M059J (cell line): ENCODE measurements at regions not wholly inside any gene's neighbourhood (a gene's known extent, or its start where the extent isn't known, plus 50 kb on each side); places are given as distances from the start of the nearest gene placed in this dataset.
A peak's percentile ranks its signal among the peaks of the same experiment; 100 is the strongest.

ENCODE experiments used
- DNase-seq: peaks from one replicate; pipeline ENCODE4 v3.0.0-alpha.2; 2012; ENCODE audit warnings: low read depth

GRCh38 chr1:193806079-193807048 lies 620.0 kb upstream of the B3GALT2 start:
- no peak for DNase-seq

GRCh38 chr1:193799948-193800690 lies 613.7 kb upstream of the B3GALT2 start:
- DNase-seq, result peak; percentile 49

- no peak for DNase-seq
Observed at GRCh38 chr1:193799371-193799770, 613.0 kb upstream of the B3GALT2 start.

GRCh38 chr1:193794239-193794638 lies 607.8 kb upstream of the B3GALT2 start:
- DNase-seq, result peak; percentile 7

- DNase-seq, result no peak
Observed at GRCh38 chr1:193791746-193792145, 605.3 kb upstream of the B3GALT2 start.

GRCh38 chr1:193787061-193787460 lies 600.6 kb upstream of the B3GALT2 start:
- DNase-seq, result no peak

DNA sequence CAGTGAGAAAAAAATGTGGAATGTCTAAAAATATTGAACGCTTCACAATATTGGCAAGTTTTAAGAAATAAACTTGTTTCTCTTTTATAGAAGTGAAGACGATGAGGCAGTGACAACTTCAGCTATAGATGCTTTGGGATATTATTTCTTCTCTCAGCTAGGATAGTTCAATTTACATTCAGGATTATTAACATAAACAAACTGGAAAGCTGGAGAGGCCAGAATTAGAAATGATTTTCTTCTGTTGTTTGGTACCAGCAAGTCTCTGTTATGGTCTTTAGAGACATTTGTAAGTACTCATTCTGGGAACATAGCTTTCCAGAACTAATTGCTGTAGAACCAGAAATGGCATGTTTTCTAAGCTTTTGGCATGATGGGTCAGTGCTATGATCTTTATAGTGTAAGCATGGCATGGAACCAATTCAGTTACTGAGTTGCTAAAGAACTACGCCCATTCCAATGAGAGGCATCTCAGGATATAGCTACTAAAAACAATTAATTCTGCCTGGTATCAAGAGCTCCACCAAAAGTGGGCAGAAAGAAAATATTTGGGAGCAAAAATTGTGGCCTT lies 599.5 kb upstream of the B3GALT2 start:
- no peak for DNase-seq

- DNase-seq, result no peak
Observed at GRCh38 chr1:193774536-193775323, 588.3 kb upstream of the B3GALT2 start.

- DNase-seq, result no peak
Observed at GRCh38 chr1:193771596-193771995, 585.2 kb upstream of the B3GALT2 start.

DNA sequence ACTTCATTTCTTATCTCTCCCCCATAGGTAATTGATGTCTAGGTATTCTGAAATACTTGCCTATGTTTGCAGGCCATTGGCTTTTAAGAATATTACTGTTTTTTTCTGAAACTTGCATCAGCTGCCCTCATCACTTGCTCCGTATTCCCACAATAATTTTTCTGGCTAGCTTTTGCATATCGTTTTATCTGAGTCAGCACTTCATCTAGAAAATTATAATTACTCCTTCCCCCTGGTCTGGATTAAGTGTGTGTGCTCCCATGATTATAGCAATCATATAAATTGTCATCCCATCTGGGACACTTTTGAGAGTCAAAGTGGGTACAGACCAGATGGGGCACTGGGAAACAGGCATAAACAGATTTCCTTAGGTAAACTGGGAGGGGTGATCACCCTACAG lies 583.2 kb upstream of the B3GALT2 start:
- DNase-seq, result no peak

- peak; percentile 29 for DNase-seq
Observed at GRCh38 chr1:193767886-193768285, 581.5 kb upstream of the B3GALT2 start.

- no peak for DNase-seq
Observed at GRCh38 chr1:193766329-193766728, 579.9 kb upstream of the B3GALT2 start.

DNA sequence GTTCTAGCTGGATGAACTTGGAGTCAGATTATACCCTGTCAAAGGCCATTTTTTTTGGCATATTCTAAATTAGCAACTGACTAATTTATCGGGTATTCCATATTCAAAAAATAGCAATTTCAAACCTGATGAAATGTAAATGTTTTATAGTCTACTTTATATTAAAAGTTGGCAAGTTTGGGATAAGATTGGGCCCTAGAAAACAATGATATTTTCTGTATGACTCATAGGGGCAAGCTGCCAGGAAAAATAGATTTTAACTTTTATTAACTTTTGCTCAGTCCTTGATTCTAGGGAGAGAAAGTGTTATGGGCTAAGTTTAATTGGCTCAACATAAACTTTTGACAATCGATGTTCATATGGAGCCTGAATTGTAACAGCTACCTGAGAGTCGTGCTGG lies 576.9 kb upstream of the B3GALT2 start:
- DNase-seq, result peak; percentile 23

GRCh38 chr1:193762236-193762635 lies 575.8 kb upstream of the B3GALT2 start:
- no peak for DNase-seq

- DNase-seq, result no peak
Observed at GRCh38 chr1:193755441-193755840, 569.0 kb upstream of the B3GALT2 start.

DNA sequence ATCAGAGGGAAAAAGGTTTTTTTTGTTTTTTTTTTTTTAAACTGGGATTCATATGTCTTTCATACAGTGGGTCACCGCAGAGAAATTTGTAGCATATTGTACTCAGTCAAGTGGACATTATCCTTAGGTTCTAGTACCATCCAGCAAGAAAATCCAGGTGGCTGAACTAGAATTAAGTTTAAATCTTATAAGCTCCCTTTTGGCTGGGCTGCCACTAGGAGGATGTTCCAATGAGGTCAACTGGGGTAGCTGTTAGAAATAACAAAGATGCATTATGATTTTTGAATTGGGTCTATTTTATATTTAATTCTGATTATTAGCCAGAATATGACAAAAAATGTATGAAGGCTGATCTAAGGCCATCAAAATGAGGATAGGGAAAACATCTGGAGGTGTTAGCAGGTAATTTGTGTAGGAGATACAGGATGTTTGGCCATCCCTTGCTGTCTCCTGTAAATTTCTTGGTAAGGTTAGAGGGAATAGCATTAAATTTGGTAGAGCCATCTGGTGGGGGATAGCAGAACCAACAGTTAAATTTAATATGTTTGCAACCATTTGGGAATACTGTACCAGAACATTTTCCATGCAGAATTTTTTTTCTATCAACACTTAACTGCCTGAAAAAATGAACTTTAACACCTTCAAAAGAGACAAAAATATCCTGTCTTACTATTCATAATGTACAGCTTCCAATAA lies 568.5 kb upstream of the B3GALT2 start:
- no peak for DNase-seq

DNA sequence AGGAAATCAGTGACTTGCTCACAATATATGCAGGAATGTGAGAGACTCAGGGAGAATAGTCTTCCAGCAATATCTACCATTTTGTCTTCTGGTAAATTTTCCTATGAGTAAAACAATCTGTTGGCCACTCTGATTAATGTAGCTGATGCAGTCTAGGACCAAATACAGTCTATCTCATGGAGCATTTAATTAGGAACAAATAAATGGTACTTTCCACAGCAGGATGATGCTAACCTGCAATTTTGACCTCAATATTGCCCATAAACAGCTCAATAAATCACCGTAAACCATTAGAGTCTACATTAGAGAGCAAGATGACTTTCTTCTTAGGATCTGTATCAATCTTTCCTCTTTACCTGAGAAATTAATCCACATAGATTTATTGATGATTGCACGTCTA lies 567.7 kb upstream of the B3GALT2 start:
- no peak for DNase-seq

GRCh38 chr1:193753038-193753756 lies 566.8 kb upstream of the B3GALT2 start:
- no peak for DNase-seq

- no peak for DNase-seq
Observed at GRCh38 chr1:193749868-193750267, 563.5 kb upstream of the B3GALT2 start.

DNA sequence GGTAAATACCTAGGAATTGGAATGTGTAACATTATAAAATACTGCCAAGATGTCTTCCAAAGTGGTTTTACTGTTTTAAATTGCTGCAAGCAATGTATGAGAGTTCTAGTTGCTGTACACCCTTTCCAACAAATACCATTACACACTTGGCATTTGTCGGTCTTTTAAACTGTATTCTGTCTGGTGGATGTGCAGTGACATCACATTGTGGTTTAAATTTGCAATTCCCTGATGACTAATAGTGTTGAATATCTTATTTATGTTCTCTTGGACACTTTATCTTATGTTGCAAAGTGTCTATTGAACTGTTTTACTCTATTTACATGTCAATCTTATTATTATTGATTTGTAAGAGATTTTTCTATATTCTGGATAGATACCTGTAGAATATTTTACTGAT lies 561.2 kb upstream of the B3GALT2 start:
- peak; percentile 72 for DNase-seq
